ENCODE measurements at regions not wholly inside any gene's neighbourhood (a gene's known extent, or its start where the extent isn't known, plus 50 kb on each side); places are given as distances from the start of the nearest gene placed in this dataset.

DNA sequence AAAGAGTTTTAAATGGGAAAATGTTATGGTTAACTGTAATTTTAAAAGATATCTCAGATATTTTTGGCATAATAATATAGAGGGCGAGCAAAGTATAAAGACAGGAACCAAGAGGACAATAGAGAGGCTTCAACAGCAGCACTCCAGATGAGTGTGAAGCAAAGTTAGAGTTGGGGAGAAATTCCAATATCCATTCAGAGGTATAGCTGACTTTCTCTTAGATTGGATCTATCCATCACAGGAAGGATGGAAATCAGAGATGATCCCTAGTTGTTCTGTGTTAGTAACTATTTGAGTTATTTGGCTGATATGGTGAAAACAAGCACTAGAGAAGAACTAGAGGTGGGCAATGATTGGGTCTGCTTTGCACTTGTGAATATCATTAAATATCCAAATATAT, 786.0 kb upstream of the KLHL1 start:
- TF ChIP-seq TCF4 (CRISPR knock-in tag; IDR thresholded peaks at IDR 0.05; ENCODE audit: borderline replicate concordance) (no peak), SNAI2 (CRISPR knock-in tag; IDR thresholded peaks at IDR 0.05) (no peak), ZFP3 (CRISPR knock-in tag; IDR thresholded peaks at IDR 0.05) (no peak), OSR1 (CRISPR knock-in tag; IDR thresholded peaks at IDR 0.05) (no peak), TOX (CRISPR knock-in tag; IDR thresholded peaks at IDR 0.05; ENCODE audit: borderline replicate concordance) (no peak), CSDC2 (CRISPR knock-in tag; IDR thresholded peaks at IDR 0.05) (no peak), BACH2 (CRISPR knock-in tag; IDR thresholded peaks at IDR 0.05; ENCODE audit: borderline replicate concordance) (no peak)
- TF ChIP-seq, protein P1, sequence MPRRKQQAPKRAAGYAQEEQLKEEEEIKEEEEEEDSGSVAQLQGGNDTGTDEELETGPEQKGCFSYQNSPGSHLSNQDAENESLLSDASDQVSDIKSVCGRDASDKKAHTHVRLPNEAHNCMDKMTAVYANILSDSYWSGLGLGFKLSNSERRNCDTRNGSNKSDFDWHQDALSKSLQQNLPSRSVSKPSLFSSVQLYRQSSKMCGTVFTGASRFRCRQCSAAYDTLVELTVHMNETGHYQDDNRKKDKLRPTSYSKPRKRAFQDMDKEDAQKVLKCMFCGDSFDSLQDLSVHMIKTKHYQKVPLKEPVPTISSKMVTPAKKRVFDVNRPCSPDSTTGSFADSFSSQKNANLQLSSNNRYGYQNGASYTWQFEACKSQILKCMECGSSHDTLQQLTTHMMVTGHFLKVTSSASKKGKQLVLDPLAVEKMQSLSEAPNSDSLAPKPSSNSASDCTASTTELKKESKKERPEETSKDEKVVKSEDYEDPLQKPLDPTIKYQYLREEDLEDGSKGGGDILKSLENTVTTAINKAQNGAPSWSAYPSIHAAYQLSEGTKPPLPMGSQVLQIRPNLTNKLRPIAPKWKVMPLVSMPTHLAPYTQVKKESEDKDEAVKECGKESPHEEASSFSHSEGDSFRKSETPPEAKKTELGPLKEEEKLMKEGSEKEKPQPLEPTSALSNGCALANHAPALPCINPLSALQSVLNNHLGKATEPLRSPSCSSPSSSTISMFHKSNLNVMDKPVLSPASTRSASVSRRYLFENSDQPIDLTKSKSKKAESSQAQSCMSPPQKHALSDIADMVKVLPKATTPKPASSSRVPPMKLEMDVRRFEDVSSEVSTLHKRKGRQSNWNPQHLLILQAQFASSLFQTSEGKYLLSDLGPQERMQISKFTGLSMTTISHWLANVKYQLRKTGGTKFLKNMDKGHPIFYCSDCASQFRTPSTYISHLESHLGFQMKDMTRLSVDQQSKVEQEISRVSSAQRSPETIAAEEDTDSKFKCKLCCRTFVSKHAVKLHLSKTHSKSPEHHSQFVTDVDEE (CRISPR knock-in tag; IDR thresholded peaks at IDR 0.05): no peak
- TF ChIP-seq, protein P2, sequence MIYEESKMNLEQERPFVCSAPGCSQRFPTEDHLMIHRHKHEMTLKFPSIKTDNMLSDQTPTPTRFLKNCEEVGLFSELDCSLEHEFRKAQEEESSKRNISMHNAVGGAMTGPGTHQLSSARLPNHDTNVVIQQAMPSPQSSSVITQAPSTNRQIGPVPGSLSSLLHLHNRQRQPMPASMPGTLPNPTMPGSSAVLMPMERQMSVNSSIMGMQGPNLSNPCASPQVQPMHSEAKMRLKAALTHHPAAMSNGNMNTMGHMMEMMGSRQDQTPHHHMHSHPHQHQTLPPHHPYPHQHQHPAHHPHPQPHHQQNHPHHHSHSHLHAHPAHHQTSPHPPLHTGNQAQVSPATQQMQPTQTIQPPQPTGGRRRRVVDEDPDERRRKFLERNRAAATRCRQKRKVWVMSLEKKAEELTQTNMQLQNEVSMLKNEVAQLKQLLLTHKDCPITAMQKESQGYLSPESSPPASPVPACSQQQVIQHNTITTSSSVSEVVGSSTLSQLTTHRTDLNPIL (CRISPR knock-in tag; IDR thresholded peaks at IDR 0.05; ENCODE audit: low read depth): no peak

All from SK-N-SH treated with all-trans-retinoic acid at 6 μM for 48 hours (cell line).